Ascending aorta (tissue), 2 donors: ENCODE measurements at regions not wholly inside any gene's neighbourhood (a gene's known extent, or its start where the extent isn't known, plus 50 kb on each side); places are given as distances from the start of the nearest gene placed in this dataset.

ENCODE experiments used
- DNase-seq, 2 donors: peaks; one replicate each; pipeline ENCODE4 v3.0.0-alpha.2; 2019; ENCODE audit warnings: low spot score in 2 of 2
- H3K27ac ChIP-seq, 2 donors: fragments of 200-600 bp; sonication (generic); one replicate each; pipeline ENCODE4 v1.5.1; 2016 to 2017; ENCODE audit warnings: mild to moderate bottlenecking in 1 of 2
- H3K27me3 ChIP-seq: fragments of 200-600 bp; sonication (generic); one replicate; pipeline ENCODE4 v1.5.1; 2017
- H3K36me3 ChIP-seq, 2 donors: fragments of 200-600 bp; sonication (generic); one replicate each; pipeline ENCODE4 v1.5.1; 2016
- H3K4me1 ChIP-seq, 2 donors: fragments of 200-600 bp; sonication (generic); one replicate each; pipeline ENCODE4 v1.5.1; 2016 to 2017; ENCODE audit warnings: mild to moderate bottlenecking in 1 of 2
- H3K4me3 ChIP-seq, 2 donors: fragments of 200-600 bp; sonication (generic); one replicate each; pipeline ENCODE4 v1.5.1; 2016 to 2017; ENCODE audit warnings: mild to moderate bottlenecking in 1 of 2
- H3K9me3 ChIP-seq, 2 donors: fragments of 200-600 bp; sonication (generic); one replicate each; pipeline ENCODE4 v1.5.1; 2016
- intact Hi-C: fragments of 100-400 bp; cut with DNase I; formaldehyde crosslinking; loops from one replicate; pipeline ENCODE4 v1.15.1; 2023
- TF ChIP-seq, protein P1 (sequence below), 3 experiments: fragments of 200-600 bp in 2 of 3; fragments of 450-650 bp in 1 of 3; sonication (generic) in 2 of 3; IDR thresholded peaks; one replicate each; pipeline ENCODE4 v1.5.1; 2016 to 2019; ENCODE audit warnings: antibody characterized with exemption in 3 of 3, mild to moderate bottlenecking in 1 of 3, moderate library complexity in 1 of 3

DNA sequence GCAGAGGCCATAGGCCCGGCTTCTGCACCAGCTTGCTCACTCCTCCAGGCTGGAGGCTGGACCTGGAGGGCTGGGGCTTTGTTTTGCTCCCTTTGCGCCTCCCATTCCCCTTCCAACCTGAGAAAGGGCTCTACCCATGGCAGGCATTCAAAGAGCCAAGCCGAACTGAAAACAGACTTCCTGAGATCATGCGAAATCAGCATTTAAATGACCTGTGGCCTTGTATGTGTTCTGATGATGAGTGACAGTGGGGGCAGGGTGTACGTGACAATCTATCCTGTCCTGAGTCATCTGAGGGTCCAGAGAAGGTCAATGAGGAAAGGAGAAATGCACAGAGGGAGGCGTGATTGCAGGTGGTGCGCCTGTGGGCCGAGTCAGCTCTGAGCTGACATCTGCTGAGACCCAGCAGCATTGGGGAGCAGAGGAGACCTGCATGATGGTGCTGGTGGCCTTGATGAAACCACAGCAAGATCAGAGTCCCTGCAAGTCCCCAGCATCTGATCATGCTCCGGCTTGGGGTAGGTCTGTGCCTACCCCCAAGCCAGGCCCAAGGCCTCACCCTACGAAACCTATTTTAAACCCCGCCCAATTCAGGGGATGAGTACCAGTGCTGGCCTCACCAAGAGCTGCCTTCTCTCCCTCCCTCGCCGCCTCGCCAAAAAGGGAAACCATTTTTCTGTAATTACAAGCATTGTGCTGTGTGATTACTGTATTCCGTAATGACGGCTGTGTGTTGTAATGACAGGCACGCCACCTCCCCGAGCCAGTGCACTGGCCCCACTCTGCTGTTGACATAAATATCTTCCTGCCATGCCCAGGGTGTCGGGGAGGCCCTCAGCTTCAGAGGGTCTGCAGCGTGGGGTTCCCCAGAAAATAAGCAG lies 95.2 kb upstream of the ANO1 start:
- no peaks in the 10 kb centered on the region for H3K27me3 ChIP-seq
- peaks cover 21 to 78% of the 10 kb centered on the region in 2 donors for H3K4me1 ChIP-seq
- intact Hi-C loops, result loop anchor here (5.0 kb wide), 1 partner anchor 36 kb away; no protein-coding TSS in a partner anchor
- peak overlapping the region in 1 of 2 donors; percentile 74 for H3K4me3 ChIP-seq
- TF ChIP-seq, protein P1, sequence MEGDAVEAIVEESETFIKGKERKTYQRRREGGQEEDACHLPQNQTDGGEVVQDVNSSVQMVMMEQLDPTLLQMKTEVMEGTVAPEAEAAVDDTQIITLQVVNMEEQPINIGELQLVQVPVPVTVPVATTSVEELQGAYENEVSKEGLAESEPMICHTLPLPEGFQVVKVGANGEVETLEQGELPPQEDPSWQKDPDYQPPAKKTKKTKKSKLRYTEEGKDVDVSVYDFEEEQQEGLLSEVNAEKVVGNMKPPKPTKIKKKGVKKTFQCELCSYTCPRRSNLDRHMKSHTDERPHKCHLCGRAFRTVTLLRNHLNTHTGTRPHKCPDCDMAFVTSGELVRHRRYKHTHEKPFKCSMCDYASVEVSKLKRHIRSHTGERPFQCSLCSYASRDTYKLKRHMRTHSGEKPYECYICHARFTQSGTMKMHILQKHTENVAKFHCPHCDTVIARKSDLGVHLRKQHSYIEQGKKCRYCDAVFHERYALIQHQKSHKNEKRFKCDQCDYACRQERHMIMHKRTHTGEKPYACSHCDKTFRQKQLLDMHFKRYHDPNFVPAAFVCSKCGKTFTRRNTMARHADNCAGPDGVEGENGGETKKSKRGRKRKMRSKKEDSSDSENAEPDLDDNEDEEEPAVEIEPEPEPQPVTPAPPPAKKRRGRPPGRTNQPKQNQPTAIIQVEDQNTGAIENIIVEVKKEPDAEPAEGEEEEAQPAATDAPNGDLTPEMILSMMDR (IDR thresholded peaks at IDR 0.05), result no peak
- DNase-seq, result peak in 1 of 2 donors; percentile 80
- no peaks in the 10 kb centered on the region for H3K36me3 ChIP-seq
- peak overlapping the region; percentile 87 to 98 for H3K27ac ChIP-seq
- H3K9me3 ChIP-seq, result no peaks in the 10 kb centered on the region

GRCh38 chr11:69983571-69983877 lies 94.6 kb upstream of the ANO1 start:
- Histone ChIP-seq H3K4me3 (peak overlapping the region in 1 of 2 donors; percentile 74), H3K4me1 (peaks cover 16 to 78% of the 10 kb centered on the region in 2 donors), H3K27me3 (no peaks in the 10 kb centered on the region), H3K9me3 (no peaks in the 10 kb centered on the region), H3K36me3 (no peaks in the 10 kb centered on the region), H3K27ac (peak overlapping the region; percentile 87 to 98)
- DNase-seq, result no peak
- TF ChIP-seq, protein P1 (IDR thresholded peaks at IDR 0.05), result no peak
- intact Hi-C loops, result loop anchor here (5.0 kb wide), 1 partner anchor 36 kb away; no protein-coding TSS in a partner anchor

GRCh38 chr11:69983897-69984438 lies 94.1 kb upstream of the ANO1 start:
- Histone ChIP-seq H3K27ac (peak overlapping the region; percentile 87 to 98), H3K4me3 (peak overlapping the region in 1 of 2 donors; percentile 74), H3K4me1 (peaks cover 16 to 77% of the 10 kb centered on the region in 2 donors), H3K27me3 (no peaks in the 10 kb centered on the region), H3K9me3 (no peaks in the 10 kb centered on the region), H3K36me3 (no peaks in the 10 kb centered on the region)
- intact Hi-C loops, result loop anchor here (5.0 kb wide), 1 partner anchor 37 kb away; no protein-coding TSS in a partner anchor
- TF ChIP-seq, protein P1 (IDR thresholded peaks at IDR 0.05), result no peak
- no peak for DNase-seq

DNA sequence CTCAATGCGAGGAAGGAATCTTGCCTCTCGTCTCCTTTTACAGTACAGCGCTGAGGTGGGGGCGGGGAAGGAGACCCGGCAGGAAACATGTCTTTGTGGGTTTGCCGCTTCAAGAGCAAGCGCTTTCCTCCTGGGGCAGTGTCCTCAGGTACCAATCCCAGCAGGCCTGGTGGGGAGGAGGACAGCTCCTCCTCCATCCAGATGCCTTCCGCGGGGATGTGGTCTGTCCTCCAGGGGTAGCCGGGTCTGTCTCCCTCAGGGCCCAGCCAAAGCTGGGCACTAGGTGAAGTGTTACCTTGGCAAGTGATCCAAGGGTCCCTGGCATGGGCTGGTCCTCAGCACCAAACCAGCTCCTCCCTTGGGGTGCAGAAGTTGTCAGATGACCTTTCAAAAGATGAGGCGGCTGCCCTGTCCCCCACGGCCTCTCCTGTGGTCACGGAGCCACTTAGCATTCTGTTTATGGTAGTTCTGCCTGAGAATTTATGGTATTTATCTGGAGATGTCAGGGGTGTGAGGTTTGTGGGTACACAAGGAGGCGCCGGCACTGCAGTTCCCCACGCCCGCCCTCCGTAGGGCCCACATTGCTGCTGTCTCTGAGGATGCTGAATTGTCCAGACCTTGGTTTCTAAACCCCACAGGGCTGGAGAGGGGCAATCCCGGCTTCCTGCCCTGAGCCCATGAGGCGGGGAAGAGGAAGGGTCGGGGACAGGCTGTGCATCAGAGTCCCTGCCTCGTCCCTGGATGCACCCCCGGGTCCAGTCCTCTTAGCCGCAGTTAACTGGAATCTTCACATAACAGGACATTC lies 93.5 kb upstream of the ANO1 start:
- Histone ChIP-seq H3K27ac (peak overlapping the region; percentile 87 to 98), H3K36me3 (no peaks in the 10 kb centered on the region), H3K4me1 (peaks cover 16 to 82% of the 10 kb centered on the region in 2 donors), H3K27me3 (no peaks in the 10 kb centered on the region), H3K4me3 (peak overlapping the region; percentile 62 to 74), H3K9me3 (no peaks in the 10 kb centered on the region)
- no peak for DNase-seq
- intact Hi-C loops, result loop anchor here (5.0 kb wide), 1 partner anchor 37 kb away; no protein-coding TSS in a partner anchor
- TF ChIP-seq, protein P1 (IDR thresholded peaks at IDR 0.05), result no peak

DNA sequence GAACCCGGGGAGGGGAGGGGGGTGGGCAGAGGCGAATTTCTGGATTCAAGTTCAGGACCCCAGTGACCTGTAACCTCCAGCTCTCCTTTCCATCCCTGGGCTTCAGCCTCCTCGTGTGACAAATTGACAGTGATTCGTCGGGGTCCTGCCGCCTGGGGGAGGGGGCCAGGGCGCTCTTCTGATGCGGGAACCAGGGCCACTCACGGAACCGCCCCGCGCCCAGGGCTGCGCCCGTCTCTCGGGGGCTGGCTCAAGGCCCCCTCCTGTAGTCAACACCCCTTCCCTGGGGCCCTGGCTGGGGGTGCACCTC lies 92.8 kb upstream of the ANO1 start:
- H3K4me1 ChIP-seq, result peaks cover 16 to 77% of the 10 kb centered on the region in 2 donors
- no peaks in the 10 kb centered on the region for H3K27me3 ChIP-seq

More for the DNA sequence above, 92.8 kb upstream of the ANO1 start:
- Histone ChIP-seq H3K4me3 (peak overlapping the region; percentile 62 to 74), H3K27ac (peak overlapping the region; percentile 87 to 98), H3K36me3 (no peaks in the 10 kb centered on the region), H3K9me3 (no peaks in the 10 kb centered on the region)
- TF ChIP-seq, protein P1 (IDR thresholded peaks at IDR 0.05), result no peak
- no peak for DNase-seq
- intact Hi-C loops, result no loop called here
